Caco-2 (cell line): ENCODE measurements at regions not wholly inside any gene's neighbourhood (a gene's known extent, or its start where the extent isn't known, plus 50 kb on each side); places are given as distances from the start of the nearest gene placed in this dataset.

ENCODE experiments used
- BruUV-seq: library from RNA; stranded (reverse); fragments of 400-500 nt; replicated peaks from 2 replicates; lab custom pipeline; 2021; lab: Mats Ljungman, UMichigan
- CTCF ChIA-PET: fragments of 300-600 bp; sonication (Branson Sonifier 250); formaldehyde crosslinking; loops from one replicate; lab custom pipeline; 2022; ENCODE audit warnings: antibody characterized with exemption; lab: Charles Lee
- POLR2A ChIA-PET: fragments of 300-600 bp; sonication (Branson Sonifier 250); formaldehyde crosslinking; loops from one replicate; lab custom pipeline; 2022; ENCODE audit warnings: antibody characterized with exemption; lab: Charles Lee
- DNase-seq, 2 experiments: peaks; one replicate each; pipeline versions ENCODE4 v3.0.0 to v3.0.0-alpha.2; 2020 to 2022
- H3K27me3 ChIP-seq: replicated peaks from 2 replicates; pipeline ENCODE4 v1.6.0; 2011; ENCODE audit warnings: low read length; ENCODE audit not compliant: control insufficient read depth, insufficient read depth
- H3K36me3 ChIP-seq: 2 replicates; pipeline ENCODE4 v1.5.1; 2011; ENCODE audit warnings: low read length; ENCODE audit not compliant: control insufficient read depth, insufficient read depth
- H3K4me1 ChIP-seq: fragments of 250-450 bp; sonication (Bioruptor Pico); 2 replicates; pipeline ENCODE4 v1.5.1; 2020; ENCODE audit warnings: mild to moderate bottlenecking
- H3K4me3 ChIP-seq: 2 replicates; pipeline ENCODE4 v1.5.1; 2011; ENCODE audit warnings: low read depth, mild to moderate bottlenecking, control low read depth, low read length
- H3K9me3 ChIP-seq: fragments of 250-450 bp; sonication (Bioruptor Pico); 2 replicates; pipeline ENCODE4 v1.5.1; 2020; ENCODE audit warnings: mild to moderate bottlenecking, moderate library complexity
- H3K27ac Mint-ChIP-seq: one replicate; pipeline ENCODE4 v1.8.0; 2022; ENCODE audit warnings: mixed read lengths; ENCODE audit not compliant: unreplicated experiment
- H3K27me3 Mint-ChIP-seq: one replicate; pipeline ENCODE4 v1.8.0; 2022; ENCODE audit warnings: mixed read lengths; ENCODE audit not compliant: insufficient read depth, unreplicated experiment
- H3K36me3 Mint-ChIP-seq: one replicate; pipeline ENCODE4 v1.8.0; 2022; ENCODE audit warnings: mild to moderate bottlenecking, mixed read lengths; ENCODE audit not compliant: insufficient read depth, unreplicated experiment
- H3K4me1 Mint-ChIP-seq: one replicate; pipeline ENCODE4 v1.8.0; 2022; ENCODE audit warnings: low read depth, mixed read lengths; ENCODE audit not compliant: unreplicated experiment
- H3K4me3 Mint-ChIP-seq: one replicate; pipeline ENCODE4 v1.8.0; 2022; ENCODE audit warnings: mild to moderate bottlenecking, moderate library complexity, mixed read lengths; ENCODE audit not compliant: unreplicated experiment
- H3K9me3 Mint-ChIP-seq: one replicate; pipeline ENCODE4 v1.8.0; 2022; ENCODE audit warnings: mixed read lengths; ENCODE audit not compliant: unreplicated experiment
- intact Hi-C: fragments of 100-400 bp; cut with micrococcal nuclease; formaldehyde crosslinking; loops from one replicate; pipeline ENCODE4 v1.10.0; 2022; ENCODE audit not compliant: unreplicated experiment
- TF ChIP-seq, protein P1 (sequence below), 2 experiments: fragments of 200-600 bp in 1 of 2; IDR thresholded peaks; 1 replicate in 1 of 2; 2 replicates in 1 of 2; pipeline versions ENCODE4 v1.5.1 to v1.8.0; 2011 to 2022; ENCODE audit warnings: antibody characterized with exemption in 1 of 2, control low read depth in 1 of 2, inconsistent platforms in 1 of 2, low read depth in 1 of 2, low read length in 1 of 2, mild to moderate bottlenecking in 1 of 2, moderate library complexity in 1 of 2; ENCODE audit not compliant: insufficient read depth in 1 of 2, severe bottlenecking in 1 of 2, unreplicated experiment in 1 of 2

DNA sequence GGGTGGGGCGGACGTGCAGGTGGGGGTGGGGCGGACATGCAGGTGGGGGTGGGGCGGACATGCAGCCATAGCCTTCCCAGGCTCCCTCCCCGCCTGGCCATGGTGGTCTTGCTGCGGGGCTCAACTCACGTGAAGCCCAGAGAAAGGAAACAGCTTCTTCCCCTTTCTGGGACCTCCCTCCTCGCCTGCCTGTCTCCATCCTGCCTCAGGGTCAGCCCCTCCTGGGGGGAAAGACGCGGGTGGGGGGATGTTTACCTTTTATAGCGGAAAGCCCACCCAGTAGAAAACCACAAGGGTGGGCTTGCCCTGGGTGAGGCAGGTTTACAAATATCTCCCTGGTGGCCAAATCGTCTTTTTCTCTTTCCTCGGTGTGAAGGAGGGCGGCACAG lies 520.0 kb downstream of the GLRX3 start:
- Mint-ChIP-seq H3K4me1 (no peaks in the 10 kb centered on the region), H3K9me3 (peaks cover 10% of the 10 kb centered on the region), H3K27me3 (no peaks in the 10 kb centered on the region), H3K36me3 (no peaks in the 10 kb centered on the region), H3K4me3 (no peak overlapping the region), H3K27ac (no peak overlapping the region)
- Histone ChIP-seq H3K9me3 (no peaks in the 10 kb centered on the region), H3K4me3 (no peak overlapping the region), H3K4me1 (no peaks in the 10 kb centered on the region), H3K36me3 (no peaks in the 10 kb centered on the region), H3K27me3 (no peaks in the 10 kb centered on the region)
- DNase-seq, result no peak
- POLR2A ChIA-PET, result no interaction called here
- CTCF ChIA-PET, result no interaction called here
- no TSS peak for BruUV-seq
- TF ChIP-seq, protein P1, sequence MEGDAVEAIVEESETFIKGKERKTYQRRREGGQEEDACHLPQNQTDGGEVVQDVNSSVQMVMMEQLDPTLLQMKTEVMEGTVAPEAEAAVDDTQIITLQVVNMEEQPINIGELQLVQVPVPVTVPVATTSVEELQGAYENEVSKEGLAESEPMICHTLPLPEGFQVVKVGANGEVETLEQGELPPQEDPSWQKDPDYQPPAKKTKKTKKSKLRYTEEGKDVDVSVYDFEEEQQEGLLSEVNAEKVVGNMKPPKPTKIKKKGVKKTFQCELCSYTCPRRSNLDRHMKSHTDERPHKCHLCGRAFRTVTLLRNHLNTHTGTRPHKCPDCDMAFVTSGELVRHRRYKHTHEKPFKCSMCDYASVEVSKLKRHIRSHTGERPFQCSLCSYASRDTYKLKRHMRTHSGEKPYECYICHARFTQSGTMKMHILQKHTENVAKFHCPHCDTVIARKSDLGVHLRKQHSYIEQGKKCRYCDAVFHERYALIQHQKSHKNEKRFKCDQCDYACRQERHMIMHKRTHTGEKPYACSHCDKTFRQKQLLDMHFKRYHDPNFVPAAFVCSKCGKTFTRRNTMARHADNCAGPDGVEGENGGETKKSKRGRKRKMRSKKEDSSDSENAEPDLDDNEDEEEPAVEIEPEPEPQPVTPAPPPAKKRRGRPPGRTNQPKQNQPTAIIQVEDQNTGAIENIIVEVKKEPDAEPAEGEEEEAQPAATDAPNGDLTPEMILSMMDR (IDR thresholded peaks at IDR 0.05; ENCODE audit: insufficient read depth in 1 of 2, low read depth in 1 of 2, low read length in 1 of 2, severe bottlenecking in 1 of 2, unreplicated experiment in 1 of 2), result no peak
- intact Hi-C loops, result no loop called here

DNA sequence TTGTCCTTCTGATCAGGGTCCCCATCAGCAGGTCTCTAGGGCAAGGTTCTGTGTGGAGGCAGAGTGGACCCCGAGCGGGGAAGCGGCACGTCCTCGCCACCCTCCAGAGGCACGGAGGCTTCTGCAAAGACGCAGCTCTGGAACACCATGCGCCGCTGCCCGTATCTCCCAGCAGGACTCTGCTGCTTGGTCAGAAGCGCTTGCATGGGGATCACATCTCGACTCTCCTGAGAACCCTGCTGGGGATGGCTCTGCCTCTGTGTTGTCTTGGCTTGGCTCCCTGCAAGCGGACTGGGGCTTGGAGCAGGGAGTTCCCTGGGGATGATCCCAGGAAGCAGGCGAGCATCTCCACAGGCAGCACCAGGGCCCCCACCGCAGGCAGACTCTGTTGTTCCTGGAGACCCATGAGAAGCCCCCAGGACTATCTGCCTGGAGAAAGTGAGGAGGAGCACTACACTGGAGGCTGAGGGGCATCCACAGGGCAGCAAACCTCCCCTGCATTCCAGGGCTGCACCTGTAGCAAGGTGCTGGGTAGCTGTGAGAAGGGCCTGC lies 520.5 kb downstream of the GLRX3 start:
- Mint-ChIP-seq H3K36me3 (no peaks in the 10 kb centered on the region), H3K27me3 (no peaks in the 10 kb centered on the region), H3K27ac (no peak overlapping the region), H3K9me3 (peaks cover 10% of the 10 kb centered on the region), H3K4me1 (no peaks in the 10 kb centered on the region), H3K4me3 (no peak overlapping the region)
- no peak overlapping the region for H3K4me3 ChIP-seq
- ChIA-PET POLR2A (no interaction called here), CTCF (no interaction called here)
- no TSS peak for BruUV-seq
- H3K4me1 ChIP-seq, result no peaks in the 10 kb centered on the region
- H3K27me3 ChIP-seq, result no peaks in the 10 kb centered on the region
- no peaks in the 10 kb centered on the region for H3K36me3 ChIP-seq
- DNase-seq, result no peak
- no peaks in the 10 kb centered on the region for H3K9me3 ChIP-seq
- TF ChIP-seq, protein P1 (IDR thresholded peaks at IDR 0.05; ENCODE audit: insufficient read depth in 1 of 2, low read depth in 1 of 2, low read length in 1 of 2, severe bottlenecking in 1 of 2, unreplicated experiment in 1 of 2), result no peak
- intact Hi-C loops, result no loop called here

GRCh38 chr10:130658687-130659290 lies 522.6 kb downstream of the GLRX3 start:
- TF ChIP-seq, protein P1 (IDR thresholded peaks at IDR 0.05; ENCODE audit: insufficient read depth in 1 of 2, low read depth in 1 of 2, low read length in 1 of 2, severe bottlenecking in 1 of 2, unreplicated experiment in 1 of 2), result no peak
- no peaks in the 10 kb centered on the region for H3K4me1 ChIP-seq
- H3K4me3 ChIP-seq, result no peak overlapping the region
- BruUV-seq, result no TSS peak
- DNase-seq, result no peak
- H3K9me3 Mint-ChIP-seq, result peaks cover 6% of the 10 kb centered on the region
- no peak overlapping the region for H3K27ac Mint-ChIP-seq
- H3K9me3 ChIP-seq, result no peaks in the 10 kb centered on the region
- no peak overlapping the region for H3K4me3 Mint-ChIP-seq
- no peaks in the 10 kb centered on the region for H3K36me3 Mint-ChIP-seq
- ChIA-PET POLR2A (no interaction called here), CTCF (no interaction called here)
- no peaks in the 10 kb centered on the region for H3K4me1 Mint-ChIP-seq
- intact Hi-C loops, result no loop called here
- peaks cover 2% of the 10 kb centered on the region for H3K27me3 Mint-ChIP-seq
- no peaks in the 10 kb centered on the region for H3K27me3 ChIP-seq
- H3K36me3 ChIP-seq, result no peaks in the 10 kb centered on the region
